Stimulated activated CD4-positive, alpha-beta T cell treated with anti-CD3 and anti-CD28 coated beads, Interleukin-2, amount 100 ng/mL, for 24 hours (primary cell): ENCODE measurements at regions not wholly inside any gene's neighbourhood (a gene's known extent, or its start where the extent isn't known, plus 50 kb on each side); places are given as distances from the start of the nearest gene placed in this dataset.
"Not testable (repeated sequence)": the region's sequence is repeated elsewhere in the genome, so short reads cannot be mapped to it uniquely, and the experiment has no call there.

Source experiments
- DNase-seq, 2 donors: peaks; one replicate each; pipeline ENCODE4 v3.0.0-alpha.2; 2020

DNA sequence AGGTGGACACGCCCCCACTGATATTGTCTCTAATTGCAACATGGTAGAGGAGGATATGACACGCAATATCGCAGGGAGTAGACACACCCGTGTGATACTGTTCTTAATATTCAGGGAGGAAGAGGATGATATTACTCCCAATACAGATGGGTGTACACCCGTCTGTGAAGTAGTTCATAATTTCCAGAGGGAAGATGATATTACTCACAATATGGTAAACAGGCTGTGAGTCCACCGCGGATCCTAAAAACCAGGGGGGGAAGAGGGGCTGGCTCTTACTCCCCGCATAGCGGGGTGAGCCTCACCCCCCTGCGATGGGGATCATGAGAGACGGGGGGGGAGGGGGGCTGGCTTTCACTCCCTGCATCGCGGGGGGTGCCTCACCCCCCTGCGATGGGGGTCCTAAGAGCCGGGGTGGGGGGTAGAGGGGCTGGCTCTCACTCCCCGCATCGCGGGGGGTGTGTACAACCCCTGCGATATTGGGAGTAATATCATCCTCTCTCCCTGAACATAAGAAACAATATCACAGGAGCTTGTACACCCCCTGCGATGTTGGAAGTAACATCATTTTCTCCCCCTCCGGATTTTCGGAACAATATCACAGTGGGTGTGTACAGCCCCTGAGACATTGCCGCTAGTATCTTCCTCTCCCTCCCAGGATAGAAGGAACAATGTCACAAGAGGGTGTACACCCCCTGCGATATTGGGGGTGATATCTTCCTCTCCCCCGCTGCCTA lies 52.2 kb upstream of the FRG2C start:
- not testable (repeated sequence) for DNase-seq
